K562 (cell line): ENCODE measurements at regions not wholly inside any gene's neighbourhood (a gene's known extent, or its start where the extent isn't known, plus 50 kb on each side); places are given as distances from the start of the nearest gene placed in this dataset.

Experiments
- BRD9 ChIP-seq: fragments of 450-650 bp; IDR thresholded peaks from 2 replicates; pipeline ENCODE4 v1.6.1; 2018; ENCODE audit warnings: low read depth; ENCODE audit not compliant: partially characterized antibody
- CHAMP1 ChIP-seq: fragments of 450-650 bp; IDR thresholded peaks from 2 replicates; pipeline ENCODE4 v1.6.1; 2016; ENCODE audit warnings: mild to moderate bottlenecking
- CLOCK ChIP-seq: fragments of 250-450 bp; sonication (Bioruptor Pico); IDR thresholded peaks from 2 replicates; pipeline ENCODE4 v1.4.0; 2020; ENCODE audit warnings: mild to moderate bottlenecking, moderate library complexity, borderline replicate concordance
- GTF2A2 ChIP-seq: IDR thresholded peaks from 2 replicates; pipeline ENCODE4 v1.6.1; 2016; ENCODE audit warnings: mild to moderate bottlenecking, missing genetic modification characterization, missing compliant biosample characterization
- GTF2E2 ChIP-seq: fragments of 200-800 bp; sonication (Bioruptor generic); IDR thresholded peaks from 2 replicates; pipeline ENCODE4 v1.6.1; 2016; ENCODE audit warnings: missing genetic modification characterization, missing compliant biosample characterization
- HES1 ChIP-seq: fragments of 450-650 bp; IDR thresholded peaks from 2 replicates; pipeline ENCODE4 v1.6.1; 2016; ENCODE audit warnings: low read depth, mild to moderate bottlenecking, moderate library complexity
- L3MBTL2 ChIP-seq: fragments of 450-650 bp; IDR thresholded peaks from 2 replicates; pipeline ENCODE4 v1.6.1; 2016; ENCODE audit warnings: mild to moderate bottlenecking, moderate library complexity
- MAFG ChIP-seq: fragments of 450-650 bp; conservative IDR thresholded peaks from 2 replicates; pipeline ENCODE4 v1.6.1; 2016; ENCODE audit warnings: missing genetic modification characterization, missing compliant biosample characterization
- MEF2D ChIP-seq: conservative IDR thresholded peaks from 2 replicates; pipeline ENCODE4 v1.6.1; 2016; ENCODE audit warnings: low read depth, missing genetic modification characterization, missing compliant biosample characterization
- NFATC3 ChIP-seq: fragments of 450-650 bp; IDR thresholded peaks from 2 replicates; pipeline ENCODE4 v1.6.1; 2017; ENCODE audit warnings: mild to moderate bottlenecking
- PHB2 ChIP-seq: fragments of 450-650 bp; IDR thresholded peaks from 2 replicates; pipeline ENCODE4 v1.6.1; 2017; ENCODE audit warnings: low read depth
- POLR2B ChIP-seq: fragments of 450-650 bp; IDR thresholded peaks from 2 replicates; pipeline ENCODE4 v1.6.1; 2018; ENCODE audit warnings: low read depth; ENCODE audit not compliant: partially characterized antibody
- PRMT5 ChIP-seq: sonication (generic); formaldehyde crosslinking; IDR thresholded peaks from 2 replicates; pipeline ENCODE4 v1.5.0; 2020; ENCODE audit warnings: missing genetic modification reagents
- RB1 ChIP-seq: fragments of 450-650 bp; IDR thresholded peaks from 2 replicates; pipeline ENCODE4 v1.6.1; 2017; ENCODE audit warnings: low read depth, mild to moderate bottlenecking
- RBM25 ChIP-seq: fragments of 200-400 bp; formaldehyde crosslinking; IDR thresholded peaks from 2 replicates; pipeline ENCODE4 v1.6.1; 2018; ENCODE audit warnings: low read length, low read depth, moderate library complexity; ENCODE audit not compliant: severe bottlenecking
- RCOR1 ChIP-seq, 2 experiments: IDR thresholded peaks; 2 replicates each; pipeline ENCODE4 v1.6.1; 2012; ENCODE audit warnings: low read depth in 2 of 2, low read length in 2 of 2, borderline replicate concordance in 1 of 2, improper control_type of control experiment in 1 of 2
- SIN3B ChIP-seq: fragments of 450-650 bp; IDR thresholded peaks from 2 replicates; pipeline ENCODE4 v1.6.1; 2017; ENCODE audit warnings: low read depth, mild to moderate bottlenecking, moderate library complexity
- SMARCE1 ChIP-seq: fragments of 450-650 bp; IDR thresholded peaks from 2 replicates; pipeline ENCODE4 v1.7.1; 2016; ENCODE audit warnings: mild to moderate bottlenecking
- YBX1 ChIP-seq: fragments of 450-650 bp; IDR thresholded peaks from 2 replicates; pipeline ENCODE4 v1.7.1; 2016; ENCODE audit warnings: mild to moderate bottlenecking
- ZNF143 ChIP-seq: sonication (generic); formaldehyde crosslinking; IDR thresholded peaks from 2 replicates; pipeline ENCODE4 v1.9.0; 2022; ENCODE audit warnings: mild to moderate bottlenecking, missing genetic modification reagents
- ZNF449 ChIP-seq: fragments of 250-450 bp; sonication (Bioruptor Pico); IDR thresholded peaks from 2 replicates; pipeline ENCODE4 v1.8.0; 2022; ENCODE audit warnings: moderate library complexity, mild to moderate bottlenecking, inconsistent platforms

GRCh38 chr5:94094793-94095441, 353.5 kb upstream of the POU5F2 start (continued):
- TF ChIP-seq CHAMP1 (no peak), ZNF449 (CRISPR knock-in tag) (no peak), SIN3B (no peak), L3MBTL2 (no peak), ZNF143 (no peak), CLOCK (no peak), GTF2A2 (tag) (no peak), RB1 (no peak), BRD9 (no peak), PHB2 (no peak), SMARCE1 (peak; percentile 73; the same call in 1 of the 2 replicates), PRMT5 (CRISPR knock-in tag) (no peak), MEF2D (tag) (no peak), POLR2B (no peak), YBX1 (no peak), HES1 (peak; percentile 46; the same call in 1 of the 2 replicates), MAFG (no peak), RBM25 (no peak), RCOR1 (IDR thresholded peaks at IDR 0.05; ENCODE audit: borderline replicate concordance in 1 of 2, low read depth in 2 of 2, low read length in 2 of 2) (peak in 1 of 2 experiments; percentile 69; a peak in 2 of 4 replicates), NFATC3 (no peak), GTF2E2 (tag) (no peak)
